H1 (cell line): ENCODE measurements at regions not wholly inside any gene's neighbourhood (a gene's known extent, or its start where the extent isn't known, plus 50 kb on each side); places are given as distances from the start of the nearest gene placed in this dataset.

Experiments
- CTCF ChIA-PET: fragments of 300-600 bp; sonication (Branson Sonifier 250); formaldehyde crosslinking; loops from one replicate; lab custom pipeline; 2021; ENCODE audit not compliant: partially characterized antibody; lab: Charles Lee
- POLR2A ChIA-PET: fragments of 300-600 bp; sonication (Branson Sonifier 250); formaldehyde crosslinking; loops from one replicate; lab custom pipeline; 2021; ENCODE audit warnings: inconsistent platforms; ENCODE audit not compliant: partially characterized antibody; lab: Charles Lee
- DNase-seq, 2 experiments: peaks; one replicate each; pipeline versions ENCODE4 v3.0.0 to v3.0.0-alpha.2; 2010 to 2022; ENCODE audit warnings: low spot score in 2 of 2, low read depth in 1 of 2, mixed read lengths in 1 of 2
- FAIRE-seq: peaks from 2 replicates; lab custom pipeline; 2011; peaks lifted over from hg19 to GRCh38; lab: Jason Lieb, UNC
- H2AFZ ChIP-seq: 2 replicates; pipeline ENCODE4 v1.8.1; 2012; ENCODE audit warnings: low read length, inconsistent platforms
- H2AK5ac ChIP-seq: 2 replicates; pipeline ENCODE4 v1.6.1; 2013; ENCODE audit warnings: low read depth, low read length
- H2BK120ac ChIP-seq: replicated peaks from 2 replicates; pipeline ENCODE3; 2013; ENCODE audit warnings: low read depth, low read length, inconsistent platforms
- H2BK12ac ChIP-seq: 2 replicates; pipeline ENCODE4 v1.6.1; 2013; ENCODE audit warnings: low read depth, low read length
- H2BK15ac ChIP-seq: 2 replicates; pipeline ENCODE4 v1.6.1; 2013; ENCODE audit warnings: low read length
- H2BK20ac ChIP-seq: 2 replicates; pipeline ENCODE4 v1.6.1; 2013; ENCODE audit warnings: low read length
- H2BK5ac ChIP-seq: 2 replicates; pipeline ENCODE4 v1.6.1; 2013; ENCODE audit warnings: low read depth, low read length
- H3K14ac ChIP-seq: 2 replicates; pipeline ENCODE4 v1.6.1; 2013; ENCODE audit warnings: inconsistent platforms; ENCODE audit not compliant: insufficient read length
- H3K18ac ChIP-seq: 2 replicates; pipeline ENCODE4 v1.6.1; 2013; ENCODE audit warnings: low read length; ENCODE audit errors: extremely low read depth
- H3K23ac ChIP-seq: 2 replicates; pipeline ENCODE4 v1.6.1; 2013; ENCODE audit warnings: inconsistent platforms; ENCODE audit not compliant: insufficient read length
- H3K23me2 ChIP-seq: 2 replicates; pipeline ENCODE4 v1.6.1; 2013; ENCODE audit warnings: low read depth, low read length
- H3K27ac ChIP-seq: 2 replicates; pipeline ENCODE4 v1.6.1; 2011; ENCODE audit warnings: low read depth, low read length, inconsistent platforms
- H3K27me3 ChIP-seq, 4 experiments: replicated peaks in 1 of 4; 1 replicate in 1 of 4; 2 replicates in 3 of 4; pipeline versions ENCODE4 v1.6.1 to v1.8.1; 2011 to 2013; ENCODE audit warnings: low read length in 3 of 4, mild to moderate bottlenecking in 3 of 4, inconsistent platforms in 2 of 4, mixed read lengths in 2 of 4, moderate library complexity in 1 of 4; ENCODE audit not compliant: control insufficient read depth in 3 of 4, insufficient read depth in 3 of 4; ENCODE audit errors: extremely low read depth in 1 of 4
- H3K36me3 ChIP-seq, 4 experiments: 2 replicates each; pipeline versions ENCODE4 v1.6.1 to v1.8.1; 2011 to 2013; ENCODE audit warnings: mild to moderate bottlenecking in 4 of 4, low read length in 3 of 4, moderate library complexity in 2 of 4, control low read depth in 1 of 4, inconsistent platforms in 1 of 4; ENCODE audit not compliant: insufficient read depth in 4 of 4, control insufficient read depth in 2 of 4
- H3K4ac ChIP-seq: replicated peaks from 2 replicates; pipeline ENCODE3; 2013; ENCODE audit warnings: low read length, low read depth, mixed read lengths, inconsistent platforms; ENCODE audit not compliant: insufficient read length
- H3K4me1 ChIP-seq, 4 experiments: replicated peaks in 1 of 4; 1 replicate in 1 of 4; 2 replicates in 3 of 4; pipeline versions ENCODE4 v1.6.1 to v1.8.1; 2011 to 2013; ENCODE audit warnings: low read length in 3 of 4, inconsistent platforms in 2 of 4, mixed read lengths in 1 of 4; ENCODE audit not compliant: insufficient read depth in 4 of 4, control insufficient read depth in 3 of 4
- H3K4me2 ChIP-seq, 2 experiments: 2 replicates each; pipeline versions ENCODE4 v1.6.1 to v1.8.1; 2011 to 2013; ENCODE audit warnings: low read depth in 2 of 2, low read length in 2 of 2, control low read depth in 1 of 2, inconsistent platforms in 1 of 2, mild to moderate bottlenecking in 1 of 2; ENCODE audit not compliant: insufficient read depth in 1 of 2
- H3K4me3 ChIP-seq, 4 experiments: fragments of 200-600, 300-600 bp in 1 of 4; sonication (generic), shearing (Covaris generic), sonication (Bioruptor Twin) in 1 of 4; 2 replicates each; pipeline versions ENCODE4 v1.5.1 to v1.8.1; 2011 to 2016; ENCODE audit warnings: low read length in 4 of 4, low read depth in 3 of 4, control low read depth in 2 of 4, inconsistent platforms in 2 of 4, mild to moderate bottlenecking in 2 of 4, mixed read lengths in 1 of 4, moderate library complexity in 1 of 4; ENCODE audit not compliant: insufficient read depth in 2 of 4; ENCODE audit errors: extremely low read depth in 1 of 4
- H3K56ac ChIP-seq: replicated peaks from 2 replicates; pipeline ENCODE3; 2013; ENCODE audit warnings: low read depth, mild to moderate bottlenecking, mixed read lengths, low read length, inconsistent platforms; ENCODE audit not compliant: insufficient read length
- H3K79me1 ChIP-seq: 2 replicates; pipeline ENCODE4 v1.6.1; 2013; ENCODE audit warnings: low read depth, low read length, control low read depth
- H3K79me2 ChIP-seq, 2 experiments: 2 replicates each; pipeline versions ENCODE4 v1.6.1 to v1.8.1; 2012 to 2013; ENCODE audit warnings: low read length in 2 of 2, mild to moderate bottlenecking in 2 of 2, inconsistent platforms in 1 of 2; ENCODE audit not compliant: insufficient read depth in 2 of 2, control insufficient read depth in 1 of 2
- H3K9ac ChIP-seq, 4 experiments: replicated peaks in 1 of 4; 1 replicate in 1 of 4; 2 replicates in 3 of 4; pipeline versions ENCODE4 v1.6.1 to v1.8.1; 2011 to 2013; ENCODE audit warnings: low read depth in 3 of 4, low read length in 3 of 4, control low read depth in 2 of 4, mild to moderate bottlenecking in 2 of 4, moderate library complexity in 2 of 4, inconsistent platforms in 1 of 4; ENCODE audit errors: extremely low read depth in 1 of 4
- H3K9me3 ChIP-seq, 2 experiments: 2 replicates each; pipeline versions ENCODE4 v1.6.1 to v1.8.1; 2012 to 2013; ENCODE audit warnings: mild to moderate bottlenecking in 2 of 2, moderate library complexity in 2 of 2, control low read depth in 1 of 2, inconsistent platforms in 1 of 2, low read depth in 1 of 2, low read length in 1 of 2, mixed read lengths in 1 of 2; ENCODE audit not compliant: insufficient read depth in 2 of 2
- H4K20me1 ChIP-seq, 2 experiments: replicated peaks in 1 of 2; 2 replicates each; pipeline versions ENCODE3 to v1.8.1; 2011 to 2013; ENCODE audit warnings: inconsistent platforms in 2 of 2, low read length in 2 of 2, mild to moderate bottlenecking in 1 of 2; ENCODE audit not compliant: insufficient read depth in 2 of 2, control insufficient read depth in 1 of 2
- H4K5ac ChIP-seq: 2 replicates; pipeline ENCODE4 v1.6.1; 2013; ENCODE audit warnings: low read length, low read depth, mixed read lengths, inconsistent platforms; ENCODE audit not compliant: insufficient read length
- H4K8ac ChIP-seq: 2 replicates; pipeline ENCODE4 v1.8.0; 2013; ENCODE audit warnings: mild to moderate bottlenecking, moderate library complexity, low read length, inconsistent platforms; ENCODE audit not compliant: insufficient read depth; ENCODE audit errors: extremely low read depth
- H4K91ac ChIP-seq: replicated peaks from 2 replicates; pipeline ENCODE3; 2013; ENCODE audit warnings: low read length, mixed read lengths, inconsistent platforms; ENCODE audit not compliant: insufficient read length
- BCL11A ChIP-seq, 2 experiments: IDR thresholded peaks; one replicate each; pipeline ENCODE4 v1.6.1; 2011; ENCODE audit warnings: low read depth in 2 of 2, low read length in 2 of 2, mild to moderate bottlenecking in 2 of 2
- CBX5 ChIP-seq: fragments of 300-800, 300-1000 bp; sonication (generic); IDR thresholded peaks from 2 replicates; pipeline ENCODE4 v1.7.1; 2016; ENCODE audit warnings: antibody characterized with exemption, low read length, low read depth
- CTBP2 ChIP-seq: IDR thresholded peaks from 2 replicates; pipeline ENCODE4 v1.7.0; 2011; ENCODE audit warnings: borderline replicate concordance, mild to moderate bottlenecking, moderate library complexity, mixed read lengths, low read length; ENCODE audit not compliant: insufficient read depth, insufficient read length
- GABPA ChIP-seq: IDR thresholded peaks from 2 replicates; pipeline ENCODE4 v1.6.1; 2011; ENCODE audit warnings: mild to moderate bottlenecking, low read length, moderate library complexity, borderline replicate concordance; ENCODE audit not compliant: insufficient read depth
- JUN ChIP-seq: IDR thresholded peaks from 2 replicates; pipeline ENCODE4 v1.6.1; 2011; ENCODE audit warnings: low read depth, mild to moderate bottlenecking, improper control_type of control experiment, low read length
- KDM4A ChIP-seq: IDR thresholded peaks from one replicate; pipeline ENCODE4 v1.7.1; 2012; ENCODE audit warnings: low read depth, mild to moderate bottlenecking, moderate library complexity, low read length, inconsistent platforms; ENCODE audit not compliant: severe bottlenecking
- PHF8 ChIP-seq: fragments of 200-600 bp; sonication (generic); conservative IDR thresholded peaks from 2 replicates; pipeline ENCODE4 v1.7.1; 2012; ENCODE audit warnings: low read depth, mild to moderate bottlenecking, inconsistent platforms, low read length, moderate library complexity
- POLR2AphosphoS5 ChIP-seq: IDR thresholded peaks from 2 replicates; pipeline ENCODE4 v1.6.1; 2011; ENCODE audit warnings: low read depth, low read length
- RAD21 ChIP-seq, 2 experiments: IDR thresholded peaks in 1 of 2; conservative IDR thresholded peaks in 1 of 2; 2 replicates each; pipeline ENCODE4 v1.6.1; 2011; ENCODE audit warnings: low read depth in 2 of 2, low read length in 2 of 2, improper control_type of control experiment in 1 of 2, inconsistent platforms in 1 of 2, mild to moderate bottlenecking in 1 of 2, moderate library complexity in 1 of 2
- RFX5 ChIP-seq: IDR thresholded peaks from 2 replicates; pipeline ENCODE4 v1.6.1; 2011; ENCODE audit warnings: low read depth, low read length, improper control_type of control experiment, borderline replicate concordance
- SIRT6 ChIP-seq: IDR thresholded peaks from one replicate; pipeline ENCODE4 v1.7.1; 2012; ENCODE audit warnings: low read length, inconsistent platforms
- SUZ12 ChIP-seq: fragments of 200-600 bp; sonication (generic); IDR thresholded peaks from 2 replicates; pipeline ENCODE4 v1.6.1; 2012; ENCODE audit warnings: mild to moderate bottlenecking, inconsistent platforms, low read length, moderate library complexity, mixed read lengths
- TCF12 ChIP-seq: IDR thresholded peaks from 2 replicates; pipeline ENCODE4 v1.6.1; 2011; ENCODE audit warnings: low read depth, mild to moderate bottlenecking, low read length
- ZNF274 ChIP-seq: IDR thresholded peaks from 2 replicates; pipeline ENCODE4 v1.7.0; 2012; ENCODE audit warnings: low read length, borderline replicate concordance; ENCODE audit errors: extremely low read depth
- TF ChIP-seq, protein P1 (sequence below): IDR thresholded peaks from 2 replicates; pipeline ENCODE4 v1.6.1; 2011; ENCODE audit warnings: low read length, improper control_type of control experiment

- no peak overlapping the region for H2BK120ac ChIP-seq
- H4K5ac ChIP-seq, result no peak overlapping the region
- no peaks in the 10 kb centered on the region for H3K79me2 ChIP-seq
- no peak overlapping the region for H4K8ac ChIP-seq
- POLR2A ChIA-PET, result no interaction called here
- H3K23ac ChIP-seq, result no peak overlapping the region
- no peak overlapping the region for H3K9ac ChIP-seq
- H3K27me3 ChIP-seq, result no peaks in the 10 kb centered on the region
- no peaks in the 10 kb centered on the region for H3K79me1 ChIP-seq
- H3K4me2 ChIP-seq, result no peak overlapping the region
- no peak overlapping the region for H3K4me3 ChIP-seq
- FAIRE-seq (no peak), DNase-seq (no peak)
- no peak overlapping the region for H2AK5ac ChIP-seq
- no peak overlapping the region for H2BK15ac ChIP-seq
- no peak overlapping the region for H2BK20ac ChIP-seq
- no peak overlapping the region for H3K27ac ChIP-seq
- H3K4me1 ChIP-seq, result no peaks in the 10 kb centered on the region
- H3K4ac ChIP-seq, result no peak overlapping the region
- no peak overlapping the region for H2BK5ac ChIP-seq
- CTCF ChIA-PET, result no interaction called here
- no peak overlapping the region for H3K14ac ChIP-seq
- H3K23me2 ChIP-seq, result no peaks in the 10 kb centered on the region
- no peaks in the 10 kb centered on the region for H4K20me1 ChIP-seq
- H3K36me3 ChIP-seq, result no peaks in the 10 kb centered on the region
- H3K18ac ChIP-seq, result no peak overlapping the region
- H2AFZ ChIP-seq, result no peak overlapping the region
- no peak overlapping the region for H3K56ac ChIP-seq
- no peak overlapping the region for H4K91ac ChIP-seq
- H3K9me3 ChIP-seq, result no peaks in the 10 kb centered on the region
- H2BK12ac ChIP-seq, result no peak overlapping the region
- TF ChIP-seq CTBP2 (no peak), SIRT6 (no peak), RFX5 (no peak), KDM4A (no peak), SUZ12 (no peak), CBX5 (no peak), PHF8 (no peak), RAD21 (IDR thresholded peaks at IDR 0.05 in 1 of 2, conservative IDR thresholded peaks at IDR 0.05 in 1 of 2; ENCODE audit: low read depth in 2 of 2, low read length in 2 of 2) (no peak), JUN (no peak), BCL11A (IDR thresholded peaks at IDR 0.05; ENCODE audit: low read depth in 2 of 2, low read length in 2 of 2) (no peak), ZNF274 (no peak), TCF12 (no peak), POLR2AphosphoS5 (no peak), GABPA (no peak)
- TF ChIP-seq, protein P1, sequence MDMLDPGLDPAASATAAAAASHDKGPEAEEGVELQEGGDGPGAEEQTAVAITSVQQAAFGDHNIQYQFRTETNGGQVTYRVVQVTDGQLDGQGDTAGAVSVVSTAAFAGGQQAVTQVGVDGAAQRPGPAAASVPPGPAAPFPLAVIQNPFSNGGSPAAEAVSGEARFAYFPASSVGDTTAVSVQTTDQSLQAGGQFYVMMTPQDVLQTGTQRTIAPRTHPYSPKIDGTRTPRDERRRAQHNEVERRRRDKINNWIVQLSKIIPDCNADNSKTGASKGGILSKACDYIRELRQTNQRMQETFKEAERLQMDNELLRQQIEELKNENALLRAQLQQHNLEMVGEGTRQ, result no peak
Measured at GRCh38 chr2:160837416-160837815, 322.8 kb upstream of the TANK start.
